ENCODE measurements at regions not wholly inside any gene's neighbourhood (a gene's known extent, or its start where the extent isn't known, plus 50 kb on each side); places are given as distances from the start of the nearest gene placed in this dataset.
"Not testable (repeated sequence)": the region's sequence is repeated elsewhere in the genome, so short reads cannot be mapped to it uniquely, and the experiment has no call there.

GRCh38 chr7:108660465-108660864, 90.8 kb downstream of the DNAJB9 start:
- ATAC-seq, result no peak
- H3K27me3 ChIP-seq, result no peaks in the 10 kb centered on the region

GRCh38 chr7:108662783-108663362, 93.2 kb downstream of the DNAJB9 start:
- TF ChIP-seq CTCF (IDR thresholded peaks at IDR 0.05) (no peak), POLR2A (IDR thresholded peaks at IDR 0.05) (no peak)
- no peaks in the 10 kb centered on the region for H3K4me1 ChIP-seq
- no peaks in the 10 kb centered on the region for H3K9me3 ChIP-seq
- H3K36me3 ChIP-seq (replicated peaks in 1 of 2; ENCODE audit: insufficient read depth in 1 of 2, low read depth in 2 of 2), result no peaks in the 10 kb centered on the region
- intact Hi-C loops (cut with DNase I), result no loop called here
- DNase-seq (no peak), ATAC-seq (no peak)
- no peak overlapping the region for H3K4me3 ChIP-seq
- no peaks in the 10 kb centered on the region for H3K27me3 ChIP-seq
- H3K27ac ChIP-seq, result no peak overlapping the region
- 20 to 65% methylated on average over 4 of the region's 4 CpGs for WGBS, 2 donors

More at GRCh38 chr7:108660465-108660864, 90.8 kb downstream of the DNAJB9 start:
- Histone ChIP-seq H3K36me3 (replicated peaks in 1 of 2; ENCODE audit: insufficient read depth in 1 of 2, low read depth in 2 of 2) (no peaks in the 10 kb centered on the region), H3K4me3 (no peak overlapping the region), H3K4me1 (no peaks in the 10 kb centered on the region), H3K27ac (no peak overlapping the region), H3K9me3 (no peaks in the 10 kb centered on the region)
- WGBS, 2 donors, result 31 to 53% methylated on average over 3 of the region's 3 CpGs
- TF ChIP-seq POLR2A (IDR thresholded peaks at IDR 0.05) (no peak), CTCF (IDR thresholded peaks at IDR 0.05) (peak in 4 of 7 experiments; percentile 15 to 32 (median 26))
- no peak for DNase-seq
- intact Hi-C loops (cut with DNase I), result no loop called here

- Histone ChIP-seq H3K4me1 (no peaks in the 10 kb centered on the region), H3K27ac (no peak overlapping the region), H3K27me3 (no peaks in the 10 kb centered on the region), H3K36me3 (replicated peaks in 1 of 2; ENCODE audit: insufficient read depth in 1 of 2, low read depth in 2 of 2) (no peaks in the 10 kb centered on the region), H3K4me3 (no peak overlapping the region), H3K9me3 (no peaks in the 10 kb centered on the region)
- intact Hi-C loops (cut with DNase I), result no loop called here
- no peak for TF ChIP-seq CTCF (IDR thresholded peaks at IDR 0.05)
- no peak for TF ChIP-seq POLR2A (IDR thresholded peaks at IDR 0.05)
- WGBS, 2 donors, result 92 to 95% methylated on average over 3 of the region's 3 CpGs
- no peak for DNase-seq
- ATAC-seq, result no peak
Observed at GRCh38 chr7:108663701-108664100, 94.0 kb downstream of the DNAJB9 start.

GRCh38 chr7:108667216-108667615, 97.5 kb downstream of the DNAJB9 start:
- 45 to 48% methylated on average over 2 of the region's 2 CpGs for whole genome bisulfite sequencing, 2 donors
- TF ChIP-seq POLR2A (IDR thresholded peaks at IDR 0.05) (no peak), CTCF (IDR thresholded peaks at IDR 0.05) (no peak)
- intact Hi-C loops (cut with DNase I), result no loop called here
- Histone ChIP-seq H3K27ac (no peak overlapping the region), H3K36me3 (replicated peaks in 1 of 2; ENCODE audit: insufficient read depth in 1 of 2, low read depth in 2 of 2) (no peaks in the 10 kb centered on the region), H3K4me3 (no peak overlapping the region), H3K9me3 (peaks cover 0 to 8% (median 0%) of the 10 kb centered on the region in 3 donors), H3K27me3 (no peaks in the 10 kb centered on the region), H3K4me1 (no peaks in the 10 kb centered on the region)
- ATAC-seq (no peak), DNase-seq (no peak)

- intact Hi-C loops (cut with DNase I), result no loop called here
- Histone ChIP-seq H3K9me3 (peaks cover 0 to 8% (median 0%) of the 10 kb centered on the region in 3 donors), H3K27me3 (no peaks in the 10 kb centered on the region), H3K36me3 (replicated peaks in 1 of 2; ENCODE audit: insufficient read depth in 1 of 2, low read depth in 2 of 2) (no peaks in the 10 kb centered on the region), H3K27ac (no peak overlapping the region), H3K4me3 (no peak overlapping the region), H3K4me1 (no peaks in the 10 kb centered on the region)
- TF ChIP-seq POLR2A (IDR thresholded peaks at IDR 0.05) (no peak), CTCF (IDR thresholded peaks at IDR 0.05) (no peak)
- no peak for DNase-seq
- no peak for ATAC-seq
Observed at GRCh38 chr7:108669958-108670357, 100.3 kb downstream of the DNAJB9 start.

GRCh38 chr7:108673699-108674098, 104.0 kb downstream of the DNAJB9 start:
- H3K36me3 ChIP-seq (replicated peaks in 1 of 2; ENCODE audit: insufficient read depth in 1 of 2, low read depth in 2 of 2); H3K4me3 ChIP-seq; DNase-seq; H3K9me3 ChIP-seq; H3K27me3 ChIP-seq; intact Hi-C loops (cut with DNase I); ATAC-seq; H3K4me1 ChIP-seq; H3K27ac ChIP-seq: not testable (repeated sequence)
- WGBS, 2 donors, result 53 to 96% methylated on average over 3 of the region's 3 CpGs

All from body of pancreas (tissue), 4 donors.